ENCODE measurements at regions not wholly inside any gene's neighbourhood (a gene's known extent, or its start where the extent isn't known, plus 50 kb on each side); places are given as distances from the start of the nearest gene placed in this dataset.

DNA sequence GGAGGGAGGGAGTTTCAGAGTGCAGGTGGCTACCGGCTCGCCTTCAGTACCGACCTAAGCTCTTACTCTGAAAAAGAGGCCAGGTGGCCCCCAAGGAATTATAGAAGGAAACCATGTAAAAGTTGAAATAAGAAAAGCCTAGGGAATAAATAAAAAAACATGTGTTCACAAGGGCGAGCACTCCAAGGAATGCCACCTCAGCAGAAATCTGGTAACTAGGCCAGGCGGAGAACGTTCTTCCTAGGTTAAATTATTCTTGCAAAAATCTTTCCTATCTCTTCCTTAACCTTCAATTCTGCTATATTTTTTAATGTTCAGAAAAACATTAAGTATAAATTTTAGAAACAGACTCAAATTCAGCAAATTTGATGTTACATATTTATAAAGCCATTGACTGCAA lies 1260.3 kb upstream of the SLC10A2 start:
- no peaks in the 10 kb centered on the region for H3K4me1 ChIP-seq (ENCODE audit: low read depth)
- H3K4me3 ChIP-seq = no peak overlapping the region
- DNase-seq (ENCODE audit: low read depth in 1 of 2, low spot score in 1 of 2) = no peak
- H3K27me3 ChIP-seq = no peaks in the 10 kb centered on the region
- H3K27ac ChIP-seq = no peak overlapping the region
- no peaks in the 10 kb centered on the region for H3K36me3 ChIP-seq
- TF ChIP-seq, protein P1, sequence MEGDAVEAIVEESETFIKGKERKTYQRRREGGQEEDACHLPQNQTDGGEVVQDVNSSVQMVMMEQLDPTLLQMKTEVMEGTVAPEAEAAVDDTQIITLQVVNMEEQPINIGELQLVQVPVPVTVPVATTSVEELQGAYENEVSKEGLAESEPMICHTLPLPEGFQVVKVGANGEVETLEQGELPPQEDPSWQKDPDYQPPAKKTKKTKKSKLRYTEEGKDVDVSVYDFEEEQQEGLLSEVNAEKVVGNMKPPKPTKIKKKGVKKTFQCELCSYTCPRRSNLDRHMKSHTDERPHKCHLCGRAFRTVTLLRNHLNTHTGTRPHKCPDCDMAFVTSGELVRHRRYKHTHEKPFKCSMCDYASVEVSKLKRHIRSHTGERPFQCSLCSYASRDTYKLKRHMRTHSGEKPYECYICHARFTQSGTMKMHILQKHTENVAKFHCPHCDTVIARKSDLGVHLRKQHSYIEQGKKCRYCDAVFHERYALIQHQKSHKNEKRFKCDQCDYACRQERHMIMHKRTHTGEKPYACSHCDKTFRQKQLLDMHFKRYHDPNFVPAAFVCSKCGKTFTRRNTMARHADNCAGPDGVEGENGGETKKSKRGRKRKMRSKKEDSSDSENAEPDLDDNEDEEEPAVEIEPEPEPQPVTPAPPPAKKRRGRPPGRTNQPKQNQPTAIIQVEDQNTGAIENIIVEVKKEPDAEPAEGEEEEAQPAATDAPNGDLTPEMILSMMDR (IDR thresholded peaks at IDR 0.05; ENCODE audit: low read depth, low read length) = no peak
- H3K9me3 ChIP-seq (ENCODE audit: low read depth) = no peaks in the 10 kb centered on the region

DNA sequence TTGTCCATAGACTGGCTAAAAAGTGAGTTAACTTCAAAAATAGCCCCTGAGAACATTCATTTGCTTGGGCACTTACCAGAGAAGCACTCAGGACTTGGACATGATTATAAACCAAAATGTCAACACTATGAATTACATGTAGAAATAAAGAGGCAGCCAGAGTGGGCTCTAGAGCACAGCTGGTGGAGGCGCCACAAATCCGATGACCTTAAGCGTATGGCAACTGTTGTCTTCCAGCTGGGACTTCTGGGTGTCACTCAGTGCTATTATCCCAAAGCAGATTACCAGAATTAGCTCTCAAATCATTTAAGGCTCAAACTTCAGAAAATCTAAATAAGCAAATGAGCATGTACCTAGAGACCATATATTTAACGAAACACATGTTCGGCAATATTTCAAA lies 1255.5 kb upstream of the SLC10A2 start:
- no peaks in the 10 kb centered on the region for H3K4me1 ChIP-seq (ENCODE audit: low read depth)
- H3K4me3 ChIP-seq = no peak overlapping the region
- TF ChIP-seq, protein P1 (IDR thresholded peaks at IDR 0.05; ENCODE audit: low read depth, low read length) = no peak
- H3K27me3 ChIP-seq = no peaks in the 10 kb centered on the region
- DNase-seq (ENCODE audit: low read depth in 1 of 2, low spot score in 1 of 2) = no peak
- no peaks in the 10 kb centered on the region for H3K9me3 ChIP-seq (ENCODE audit: low read depth)
- no peak overlapping the region for H3K27ac ChIP-seq
- H3K36me3 ChIP-seq = no peaks in the 10 kb centered on the region

GRCh38 chr13:104320446-104320845 lies 1254.2 kb upstream of the SLC10A2 start:
- DNase-seq (ENCODE audit: low read depth in 1 of 2, low spot score in 1 of 2) = peak in 1 of 2 donors; percentile 52

GRCh38 chr13:104318121-104318520 lies 1251.9 kb upstream of the SLC10A2 start:
- Histone ChIP-seq H3K27me3 (no peaks in the 10 kb centered on the region), H3K4me3 (no peak overlapping the region), H3K36me3 (no peaks in the 10 kb centered on the region), H3K9me3 (ENCODE audit: low read depth) (no peaks in the 10 kb centered on the region), H3K27ac (no peak overlapping the region), H3K4me1 (ENCODE audit: low read depth) (no peaks in the 10 kb centered on the region)
- TF ChIP-seq, protein P1 (IDR thresholded peaks at IDR 0.05; ENCODE audit: low read depth, low read length) = peak; percentile 54
- peak; percentile 9 to 69 for DNase-seq (ENCODE audit: low read depth in 1 of 2, low spot score in 1 of 2)

More at GRCh38 chr13:104320446-104320845, 1254.2 kb upstream of the SLC10A2 start:
- H3K4me3 ChIP-seq = no peak overlapping the region
- H3K4me1 ChIP-seq (ENCODE audit: low read depth) = no peaks in the 10 kb centered on the region
- no peaks in the 10 kb centered on the region for H3K9me3 ChIP-seq (ENCODE audit: low read depth)
- H3K27me3 ChIP-seq = no peaks in the 10 kb centered on the region
- H3K36me3 ChIP-seq = no peaks in the 10 kb centered on the region
- H3K27ac ChIP-seq = no peak overlapping the region
- TF ChIP-seq, protein P1 (IDR thresholded peaks at IDR 0.05; ENCODE audit: low read depth, low read length) = no peak

- no peaks in the 10 kb centered on the region for H3K9me3 ChIP-seq (ENCODE audit: low read depth)
- no peaks in the 10 kb centered on the region for H3K36me3 ChIP-seq
- H3K4me1 ChIP-seq (ENCODE audit: low read depth) = no peaks in the 10 kb centered on the region
- DNase-seq (ENCODE audit: low read depth in 1 of 2, low spot score in 1 of 2) = peak in 1 of 2 donors; percentile 90
- no peaks in the 10 kb centered on the region for H3K27me3 ChIP-seq
- no peak overlapping the region for H3K27ac ChIP-seq
- no peak overlapping the region for H3K4me3 ChIP-seq
- TF ChIP-seq, protein P1 (IDR thresholded peaks at IDR 0.05; ENCODE audit: low read depth, low read length) = no peak
Measured at GRCh38 chr13:104315606-104316005, 1249.4 kb upstream of the SLC10A2 start.

Measured in cardiac muscle cell (in vitro differentiated cells and primary cell).